VCaP (cell line): ENCODE measurements at regions not wholly inside any gene's neighbourhood (a gene's known extent, or its start where the extent isn't known, plus 50 kb on each side); places are given as distances from the start of the nearest gene placed in this dataset.

Experiments
- H3K27ac ChIP-seq: fragments of 450-650 bp; 2 replicates; pipeline ENCODE4 v1.5.1; 2017
- CTCF ChIP-seq: fragments of 450-650 bp; conservative IDR thresholded peaks from 2 replicates; pipeline ENCODE4 v1.5.1; 2017; ENCODE audit warnings: mild to moderate bottlenecking, moderate library complexity

- H3K27ac ChIP-seq = no peak overlapping the region
- no peak for TF ChIP-seq CTCF
Measured at GRCh38 chr10:25683344-25683743, 250.7 kb upstream of the MYO3A start.

GRCh38 chr10:25687521-25687920, 246.5 kb upstream of the MYO3A start:
- H3K27ac ChIP-seq = no peak overlapping the region
- TF ChIP-seq CTCF = no peak

GRCh38 chr10:25689346-25690100, 244.5 kb upstream of the MYO3A start:
- H3K27ac ChIP-seq = no peak overlapping the region
- no peak for TF ChIP-seq CTCF

DNA sequence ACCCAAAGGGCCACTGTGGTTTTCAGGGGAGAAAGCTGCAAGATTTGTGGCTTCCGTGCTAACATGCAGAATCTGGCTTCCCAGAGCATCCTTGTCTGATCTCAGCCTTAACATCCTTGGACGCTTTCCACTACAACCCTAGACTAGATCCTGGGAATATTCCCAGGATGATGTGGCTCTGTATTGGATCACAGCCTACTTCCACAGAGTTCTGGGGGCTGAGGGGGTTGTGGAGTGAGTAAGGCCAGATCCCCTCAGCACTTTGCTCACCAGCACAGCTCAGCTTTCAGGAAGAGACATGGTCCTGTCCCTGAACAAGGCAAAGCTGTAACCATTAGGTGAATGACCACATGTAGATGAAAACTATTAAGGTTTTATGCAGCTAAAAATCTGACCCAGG, 241.3 kb upstream of the MYO3A start:
- no peak for TF ChIP-seq CTCF
- no peak overlapping the region for H3K27ac ChIP-seq

GRCh38 chr10:25694206-25694933, 239.7 kb upstream of the MYO3A start:
- H3K27ac ChIP-seq = no peak overlapping the region
- no peak for TF ChIP-seq CTCF

DNA sequence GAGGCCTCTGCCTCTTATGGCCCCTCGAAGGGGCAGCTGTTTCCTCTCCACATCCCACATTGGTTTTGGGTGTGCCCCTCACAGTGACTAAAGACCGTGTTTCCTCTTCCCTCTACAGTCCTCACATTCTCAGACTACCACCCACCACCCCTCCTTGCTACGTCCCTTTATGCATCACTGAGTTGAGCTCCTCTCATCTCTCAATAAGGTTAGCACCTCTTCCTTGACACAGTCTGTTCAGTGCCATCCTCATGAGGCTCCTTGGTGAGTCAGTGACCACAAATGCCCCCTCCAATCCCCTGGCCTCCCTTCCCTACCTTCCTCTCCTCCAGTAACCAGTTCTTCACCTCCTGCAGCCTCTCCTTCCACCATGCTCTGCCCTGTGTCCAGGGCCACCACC, 239.1 kb upstream of the MYO3A start:
- no peak for TF ChIP-seq CTCF
- H3K27ac ChIP-seq = no peak overlapping the region

DNA sequence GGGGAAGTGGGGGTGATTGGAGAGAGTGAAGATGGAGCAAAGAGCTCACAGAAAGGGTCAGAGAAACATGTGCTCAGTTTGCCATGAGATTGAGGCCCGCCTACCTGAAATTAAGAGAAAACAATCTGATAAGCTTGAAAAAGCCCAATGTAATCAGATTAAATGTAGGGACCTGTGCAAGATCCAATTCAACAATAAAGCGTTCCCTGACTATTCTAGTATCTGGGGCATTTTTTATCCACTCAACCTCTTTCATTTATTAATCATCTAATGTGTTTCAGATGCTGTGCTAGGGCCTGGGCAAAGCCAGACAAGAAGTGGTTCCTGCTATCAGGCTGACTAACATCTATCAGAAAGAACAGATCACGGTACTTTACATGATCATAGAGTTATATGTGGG, 238.4 kb upstream of the MYO3A start:
- no peak overlapping the region for H3K27ac ChIP-seq
- no peak for TF ChIP-seq CTCF
